ENCODE measurements at regions not wholly inside any gene's neighbourhood (a gene's known extent, or its start where the extent isn't known, plus 50 kb on each side); places are given as distances from the start of the nearest gene placed in this dataset.

DNA sequence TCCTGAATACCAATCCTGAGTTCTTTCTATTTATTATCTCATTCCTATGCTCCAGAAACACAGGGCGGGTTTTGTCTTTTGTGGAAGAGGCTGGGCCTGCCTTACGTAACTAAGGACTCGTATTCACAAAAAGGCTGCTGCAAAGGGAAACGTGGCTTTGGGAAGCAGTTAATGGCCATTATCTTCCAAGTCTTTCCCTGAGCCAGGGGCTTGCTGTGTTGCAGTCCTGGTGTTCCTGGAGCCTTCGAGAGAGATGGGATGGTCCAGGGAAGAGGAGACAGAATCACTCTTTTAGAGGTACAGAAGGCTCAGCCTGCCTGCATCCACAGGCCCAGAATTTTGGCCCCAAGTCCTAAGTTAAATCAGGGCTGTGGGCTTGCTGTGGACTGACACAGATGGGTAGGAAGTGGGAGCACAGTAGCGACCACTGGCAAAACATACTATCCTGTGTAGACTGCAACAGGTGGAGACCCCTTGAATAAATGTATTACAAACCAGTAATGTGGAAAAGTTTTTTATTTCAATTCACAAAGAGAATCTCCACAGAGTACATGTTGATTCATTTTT is 139.4 kb upstream of the ST6GAL2 start:
- DNase-seq (ENCODE audit: low spot score), result no peak

DNA sequence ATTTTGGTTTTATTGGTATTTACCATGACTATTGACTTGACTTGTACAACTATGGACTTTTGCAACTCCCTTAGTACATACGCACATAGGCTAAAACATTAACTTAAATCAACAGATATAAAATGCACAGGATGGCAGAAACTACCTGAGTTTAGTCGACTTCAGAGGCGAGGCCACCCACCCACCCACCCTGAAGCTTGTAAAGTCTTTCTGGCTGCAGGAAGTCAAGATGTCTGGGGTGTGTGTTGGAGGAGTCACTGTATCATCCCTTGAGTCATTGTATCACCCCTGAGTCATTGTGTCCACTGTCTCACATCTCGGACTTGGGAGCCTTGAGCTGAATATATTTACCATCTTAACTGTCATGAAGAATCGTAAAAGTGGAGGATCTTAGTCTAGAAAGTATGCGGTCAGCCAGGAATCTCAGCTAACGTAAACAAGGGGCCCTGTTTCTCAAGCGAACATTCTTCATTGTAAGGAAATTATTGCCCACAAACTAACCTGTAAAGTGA is 140.0 kb upstream of the ST6GAL2 start:
- no peak for DNase-seq (ENCODE audit: low spot score)

DNA sequence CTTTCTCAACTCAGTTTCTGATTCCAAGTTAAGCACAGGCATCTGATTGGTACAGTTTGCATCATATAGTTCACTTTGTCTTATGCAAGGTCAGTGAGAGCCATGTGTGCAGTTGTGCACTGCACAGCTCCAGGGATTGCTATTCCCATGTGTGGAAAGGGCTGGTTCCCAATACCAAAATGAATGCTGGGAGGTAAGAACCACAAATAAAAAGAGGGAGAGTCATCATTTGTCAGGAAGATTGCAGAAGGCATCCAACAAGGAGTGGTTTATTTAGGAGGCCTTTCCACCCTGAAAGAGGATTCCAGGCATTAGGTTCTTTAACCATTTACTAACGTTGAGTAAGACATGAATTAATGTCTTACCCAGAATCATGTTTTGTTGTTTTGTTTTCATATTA is 141.2 kb upstream of the ST6GAL2 start:
- no peak for DNase-seq (ENCODE audit: low spot score)

GRCh38 chr2:107027810-107028209 is 141.8 kb upstream of the ST6GAL2 start:
- no peak for DNase-seq (ENCODE audit: low spot score)

DNA sequence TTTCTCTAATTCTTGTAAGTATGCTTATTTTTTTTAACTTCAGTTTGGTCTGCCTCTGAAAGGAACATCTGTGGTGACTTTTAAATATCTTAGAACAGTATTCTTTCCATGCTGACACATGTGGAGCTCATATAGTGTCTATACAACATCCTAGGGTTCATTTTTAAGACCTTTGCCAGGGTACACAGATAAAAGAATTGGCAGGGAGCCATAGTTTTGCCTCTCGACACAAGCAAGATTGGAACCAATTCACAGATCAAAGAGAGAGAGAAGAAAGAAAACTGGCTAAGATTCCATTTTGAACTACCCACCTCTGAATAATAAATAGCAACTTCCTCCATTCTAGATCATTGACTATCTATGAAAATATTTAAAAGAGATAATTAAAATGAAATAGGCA is 142.7 kb upstream of the ST6GAL2 start:
- DNase-seq (ENCODE audit: low spot score), result no peak

DNA sequence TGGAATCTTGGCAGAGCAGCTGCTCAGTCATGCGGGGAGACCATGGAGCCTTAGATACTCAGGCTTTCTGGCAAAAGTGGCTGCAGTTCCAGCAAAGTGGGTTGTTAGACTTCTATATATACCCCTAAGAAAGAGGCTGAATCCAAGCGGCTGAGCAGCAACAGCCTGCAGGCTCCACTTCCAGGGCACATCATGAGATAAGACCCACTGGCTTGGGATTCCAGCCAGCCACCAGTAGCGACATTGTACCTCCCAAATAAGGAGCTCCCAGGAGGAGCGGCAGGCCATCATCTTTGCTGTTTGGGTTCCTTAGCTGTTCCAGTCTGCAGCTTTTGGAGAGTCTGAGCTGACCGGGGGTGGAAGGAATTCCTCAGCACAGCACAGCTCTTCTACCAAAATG is 150.3 kb upstream of the ST6GAL2 start:
- no peak for DNase-seq (ENCODE audit: low spot score)

DNA sequence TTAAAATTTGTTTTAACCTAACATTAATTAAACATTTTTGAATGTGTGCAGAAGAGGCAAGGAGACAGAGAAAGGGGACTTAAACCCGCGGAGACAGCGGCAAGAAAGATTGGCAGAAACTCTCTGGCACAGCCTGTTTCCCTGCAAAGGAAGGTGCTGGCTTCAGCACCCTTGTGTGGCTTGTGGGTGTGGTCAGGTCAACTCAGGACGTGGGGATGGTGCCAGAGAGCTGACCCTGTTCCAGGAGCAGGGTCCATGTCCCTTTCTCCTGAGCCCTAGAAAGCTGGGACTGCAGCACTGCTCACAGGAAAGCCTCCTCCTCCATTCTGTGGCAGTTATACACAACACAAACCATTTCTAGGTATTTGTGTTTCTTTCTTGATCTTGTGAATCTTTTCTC is 176.2 kb upstream of the ST6GAL2 start:
- DNase-seq (ENCODE audit: low spot score), result no peak

- no peak for DNase-seq (ENCODE audit: low spot score)
These were observed 176.7 kb upstream of the ST6GAL2 start for GRCh38 chr2:107062599-107063220.

- DNase-seq (ENCODE audit: low spot score), result no peak
These were observed 177.3 kb upstream of the ST6GAL2 start for GRCh38 chr2:107063228-107063627.

DNA sequence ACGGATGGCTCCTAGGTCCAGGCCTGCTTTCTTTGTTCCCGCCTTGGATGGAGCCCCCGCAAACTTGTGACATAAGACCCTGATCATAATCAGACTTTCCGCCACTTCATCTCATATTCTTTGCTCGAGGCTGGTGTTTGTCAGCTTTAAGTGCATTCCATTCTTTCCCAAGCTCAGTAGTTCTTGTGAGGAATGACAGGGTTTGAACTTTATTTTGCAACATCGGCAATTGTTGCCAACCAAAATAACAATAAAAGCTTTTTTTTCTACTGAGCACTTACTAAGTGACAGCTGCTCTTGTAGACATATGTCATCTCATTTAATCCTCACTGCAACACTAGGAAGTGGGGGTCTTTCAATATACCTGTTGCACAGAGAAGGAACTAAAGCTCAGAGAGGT is 178.8 kb upstream of the ST6GAL2 start:
- DNase-seq (ENCODE audit: low spot score), result no peak

DNA sequence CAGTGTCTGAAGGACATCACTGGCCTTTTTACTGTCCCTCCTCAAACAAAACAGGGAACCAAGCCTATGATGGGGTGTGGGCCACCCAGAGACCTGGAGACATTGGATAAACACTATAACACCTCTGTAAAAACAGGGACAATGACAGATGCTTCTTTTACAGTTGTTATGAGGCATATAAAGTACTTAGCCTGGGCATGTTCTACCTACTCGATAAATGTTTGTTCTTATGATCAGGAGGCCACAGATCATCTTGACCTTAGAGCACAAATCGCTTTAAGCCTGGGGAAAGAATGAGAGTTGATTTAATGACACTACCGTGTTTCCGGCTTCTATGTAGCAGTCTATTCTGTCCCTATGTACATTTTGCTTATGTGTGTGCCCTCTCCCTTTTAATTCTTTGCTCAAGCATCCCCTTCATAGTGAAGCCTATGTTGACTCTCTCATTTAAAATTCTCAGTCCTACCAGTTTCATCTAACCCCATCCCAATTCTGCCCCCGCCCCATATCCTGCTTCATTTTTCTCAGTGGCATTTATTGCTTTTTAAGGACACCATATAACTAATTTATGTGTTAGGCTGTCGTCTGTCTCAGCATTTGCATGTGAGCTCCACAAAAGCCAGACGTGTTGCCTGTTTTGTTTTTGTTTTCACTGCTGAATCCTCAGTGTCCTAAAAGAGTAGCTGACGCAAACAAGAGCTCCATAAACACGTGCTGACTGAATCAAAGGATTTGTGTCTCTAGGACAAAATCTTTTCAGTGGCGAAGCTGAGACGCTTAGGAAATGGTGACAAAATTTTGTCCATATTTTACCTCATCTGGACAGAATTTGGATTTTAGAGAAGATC is 182.3 kb upstream of the ST6GAL2 start:
- no peak for DNase-seq (ENCODE audit: low spot score)

GRCh38 chr2:107069890-107070289 is 183.9 kb upstream of the ST6GAL2 start:
- DNase-seq (ENCODE audit: low spot score), result no peak

DNA sequence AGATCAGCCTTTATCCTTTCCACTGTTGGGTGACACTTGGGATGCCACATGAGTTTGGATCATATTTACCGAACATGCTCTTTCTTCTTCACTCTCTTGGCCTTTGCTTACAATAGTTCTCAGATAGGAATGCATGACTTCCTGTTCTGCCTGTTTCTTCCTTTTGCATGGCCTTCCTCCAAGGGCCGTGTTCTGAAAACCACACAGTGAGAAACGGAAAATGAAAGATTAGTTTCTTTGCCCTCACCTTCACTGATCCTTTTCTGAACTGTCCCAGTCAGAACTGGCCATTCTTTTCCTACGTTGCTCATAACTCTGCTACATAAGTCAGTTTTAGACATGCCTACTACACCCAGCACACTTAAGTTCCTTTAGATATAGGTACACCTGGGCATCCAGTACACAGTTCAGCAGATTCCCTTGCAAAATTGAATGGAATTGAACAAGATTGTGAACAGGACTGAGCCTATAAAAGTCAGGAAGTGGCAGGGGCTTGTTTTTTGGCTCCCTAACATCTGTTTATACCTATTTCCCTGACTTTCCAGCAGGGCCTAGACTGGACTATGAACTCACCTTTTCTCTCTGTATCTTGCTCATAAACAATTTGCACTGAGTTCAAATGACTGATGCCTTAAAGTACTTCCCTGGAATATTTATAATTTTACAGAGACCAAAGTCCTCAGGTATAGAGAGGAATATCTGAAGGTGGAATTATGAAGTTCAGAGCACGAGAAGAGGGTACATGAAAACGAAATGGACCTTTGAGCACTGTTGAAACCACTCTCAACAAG is 186.4 kb upstream of the ST6GAL2 start:
- DNase-seq (ENCODE audit: low spot score), result no peak

DNA sequence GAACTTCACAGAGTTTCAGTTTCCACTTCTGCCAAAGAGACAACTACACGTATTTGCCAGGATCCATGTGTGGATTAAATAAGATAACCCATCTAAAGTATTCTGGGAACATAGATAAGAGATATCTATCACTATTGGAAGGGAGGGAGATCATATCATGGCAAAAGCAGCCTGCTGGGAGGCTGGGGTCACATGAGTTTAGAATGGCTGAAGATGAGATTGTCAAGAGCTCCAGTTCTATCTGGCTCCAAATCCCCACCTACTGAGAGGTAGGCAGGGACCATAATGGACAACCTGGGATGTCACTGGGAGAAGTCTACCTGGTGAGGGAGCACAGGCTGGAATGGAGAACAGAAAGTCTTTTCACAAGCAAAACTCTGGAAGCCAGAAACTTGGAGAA is 192.6 kb upstream of the ST6GAL2 start:
- DNase-seq (ENCODE audit: low spot score), result no peak

- DNase-seq (ENCODE audit: low spot score), result no peak
These were observed 200.5 kb upstream of the ST6GAL2 start for GRCh38 chr2:107086497-107086896.

DNA sequence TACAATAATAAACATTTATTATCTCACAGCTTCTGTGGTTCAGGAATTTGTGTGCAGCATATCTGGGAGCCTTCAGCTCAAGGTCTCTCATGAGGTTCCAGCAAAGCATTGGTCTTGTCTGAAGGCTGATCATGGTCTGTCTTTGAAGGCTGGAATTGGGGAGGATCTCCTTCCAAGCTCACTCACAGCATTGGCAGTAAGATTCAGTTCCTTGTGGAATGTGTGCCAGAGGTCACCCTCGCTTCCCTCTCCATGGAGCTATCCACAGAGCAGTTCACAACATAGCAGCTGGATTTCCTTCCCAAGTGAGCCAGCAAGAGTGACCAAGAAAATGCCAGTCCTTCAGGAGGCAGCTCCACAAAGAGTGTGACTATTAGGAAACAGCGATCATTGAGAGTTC is 202.2 kb upstream of the ST6GAL2 start:
- no peak for DNase-seq (ENCODE audit: low spot score)

DNA sequence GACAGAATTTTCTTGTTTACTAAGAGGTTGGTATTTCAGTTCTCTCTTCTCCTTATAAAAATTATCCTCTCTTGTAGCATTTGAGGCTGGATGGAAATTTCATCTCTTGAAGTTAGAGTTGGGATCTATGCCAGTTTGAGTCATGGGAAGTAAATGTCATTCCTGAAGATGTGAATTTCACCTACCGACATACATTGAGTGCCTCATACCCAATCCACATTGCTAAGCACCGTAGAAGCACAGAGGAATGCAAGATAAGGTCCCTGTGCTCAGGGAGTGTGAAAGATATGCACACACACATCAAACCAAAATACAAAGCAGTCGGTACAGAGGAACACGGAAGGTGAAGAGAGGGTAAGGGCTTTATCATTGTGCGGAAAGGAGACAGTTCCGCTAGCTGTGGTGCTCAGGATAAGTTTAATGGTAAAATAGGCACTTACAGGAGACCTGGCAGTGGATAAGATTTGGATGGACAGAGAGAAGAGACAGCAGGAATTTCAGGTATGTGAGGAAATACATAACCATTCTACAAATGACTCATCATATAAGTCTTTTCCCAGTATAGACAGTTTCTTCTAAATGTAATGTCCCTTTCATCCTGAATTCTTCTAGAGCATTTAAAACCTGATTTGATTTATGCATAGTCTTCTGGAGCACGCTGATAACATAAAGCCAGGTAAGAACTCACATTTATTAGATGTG is 205.3 kb upstream of the ST6GAL2 start:
- no peak for DNase-seq (ENCODE audit: low spot score)

DNA sequence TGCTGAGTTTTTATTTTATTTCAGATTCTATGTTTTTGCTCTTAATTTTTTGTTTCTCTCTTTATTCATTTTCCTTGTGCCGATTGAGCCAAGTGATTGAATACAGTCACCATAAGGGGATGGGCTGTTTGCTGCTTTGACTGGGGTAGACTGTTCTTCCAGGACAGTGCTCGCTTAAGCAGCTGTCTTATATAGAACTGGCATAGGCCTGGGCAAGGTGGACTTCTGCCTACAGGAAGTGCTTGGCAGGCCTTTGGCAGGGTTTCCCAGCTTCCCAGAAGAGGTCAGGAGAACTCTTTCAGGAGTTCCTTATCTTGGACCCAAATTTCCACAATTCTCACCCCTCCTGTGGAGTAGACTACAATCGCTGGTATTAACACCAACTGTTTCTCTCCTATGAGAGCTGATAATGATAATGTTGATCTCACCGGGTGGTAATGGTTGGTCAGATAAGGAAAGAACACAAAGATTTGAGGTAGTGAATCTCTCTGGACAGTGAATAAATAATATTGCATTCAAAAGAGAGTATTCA is 207.5 kb upstream of the ST6GAL2 start:
- DNase-seq (ENCODE audit: low spot score), result no peak

- DNase-seq (ENCODE audit: low spot score), result no peak
These were observed 208.6 kb upstream of the ST6GAL2 start for GRCh38 chr2:107094450-107094986.

- no peak for DNase-seq (ENCODE audit: low spot score)
These were observed 216.2 kb upstream of the ST6GAL2 start for GRCh38 chr2:107102176-107102575.

DNA sequence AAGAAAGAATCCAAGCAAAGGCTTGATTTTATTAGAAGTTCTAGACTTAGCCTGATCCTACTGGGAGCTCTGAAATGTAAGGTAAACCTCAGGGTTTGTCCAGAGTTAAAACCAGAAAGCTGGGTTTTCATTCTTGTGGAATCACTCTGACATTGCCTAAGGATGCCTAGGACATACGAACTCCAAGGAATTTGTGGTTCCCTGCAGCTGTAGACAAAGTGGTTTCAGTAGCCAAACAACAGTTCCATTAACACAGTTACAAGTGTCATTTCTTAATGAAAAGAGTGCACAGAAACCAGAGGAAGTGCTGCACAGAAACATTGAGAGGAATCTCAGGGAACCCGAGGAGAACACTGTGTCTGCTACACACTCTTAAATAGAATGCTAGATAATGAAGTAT is 221.4 kb upstream of the ST6GAL2 start:
- DNase-seq (ENCODE audit: low spot score), result no peak
